ENCODE measurements at regions not wholly inside any gene's neighbourhood (a gene's known extent, or its start where the extent isn't known, plus 50 kb on each side); places are given as distances from the start of the nearest gene placed in this dataset.

GRCh38 chr20:22411627-22412450, 172.5 kb downstream of the FOXA2 start:
- in situ Hi-C loops (cut with HindIII; ENCODE audit: low pct_unique_long_range_greater_than_20kb, low sequenced_read_pairs) = no loop called here
- no peak for TF ChIP-seq JUND (IDR thresholded peaks at IDR 0.05; ENCODE audit: low read depth)

GRCh38 chr20:22411286-22411626, 173.1 kb downstream of the FOXA2 start:
- TF ChIP-seq JUND (IDR thresholded peaks at IDR 0.05; ENCODE audit: low read depth) = no peak
- no peak for DNase-seq (ENCODE audit: low read depth in 1 of 2, low spot score in 1 of 2)
- in situ Hi-C loops (cut with HindIII; ENCODE audit: low pct_unique_long_range_greater_than_20kb, low sequenced_read_pairs) = no loop called here

More at GRCh38 chr20:22411627-22412450, 172.5 kb downstream of the FOXA2 start:
- no peak for DNase-seq (ENCODE audit: low read depth in 1 of 2, low spot score in 1 of 2)

DNA sequence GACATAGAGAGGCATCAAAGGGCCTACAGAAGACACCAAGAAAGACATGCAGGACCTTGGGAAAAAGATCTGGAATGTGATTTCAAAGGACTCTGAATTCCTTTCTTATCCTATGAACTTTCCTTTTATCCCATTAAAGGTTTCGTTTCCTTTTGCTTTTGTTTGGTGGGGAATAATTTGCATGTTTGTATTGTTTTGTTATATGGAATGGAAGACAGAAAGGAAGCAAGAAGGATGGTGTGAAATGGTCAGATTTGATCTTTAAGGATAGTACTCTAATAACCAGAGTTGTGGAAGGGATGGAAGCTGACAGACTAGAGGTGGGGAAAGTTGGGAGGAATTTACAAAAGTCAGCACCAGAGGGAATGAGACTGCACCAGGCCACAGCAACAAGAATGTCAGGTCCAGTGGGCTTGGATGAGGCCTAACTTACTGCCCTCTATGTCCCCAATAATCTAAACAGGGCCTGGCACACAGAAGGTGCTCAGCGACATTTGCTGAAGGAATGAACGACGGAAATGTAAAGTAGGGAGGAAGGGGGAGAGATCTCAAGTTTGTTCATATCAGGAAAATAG, 173.7 kb downstream of the FOXA2 start:
- DNase-seq (ENCODE audit: low read depth in 1 of 2, low spot score in 1 of 2) = no peak
- in situ Hi-C loops (cut with HindIII; ENCODE audit: low pct_unique_long_range_greater_than_20kb, low sequenced_read_pairs) = no loop called here
- TF ChIP-seq JUND (IDR thresholded peaks at IDR 0.05; ENCODE audit: low read depth) = no peak

DNA sequence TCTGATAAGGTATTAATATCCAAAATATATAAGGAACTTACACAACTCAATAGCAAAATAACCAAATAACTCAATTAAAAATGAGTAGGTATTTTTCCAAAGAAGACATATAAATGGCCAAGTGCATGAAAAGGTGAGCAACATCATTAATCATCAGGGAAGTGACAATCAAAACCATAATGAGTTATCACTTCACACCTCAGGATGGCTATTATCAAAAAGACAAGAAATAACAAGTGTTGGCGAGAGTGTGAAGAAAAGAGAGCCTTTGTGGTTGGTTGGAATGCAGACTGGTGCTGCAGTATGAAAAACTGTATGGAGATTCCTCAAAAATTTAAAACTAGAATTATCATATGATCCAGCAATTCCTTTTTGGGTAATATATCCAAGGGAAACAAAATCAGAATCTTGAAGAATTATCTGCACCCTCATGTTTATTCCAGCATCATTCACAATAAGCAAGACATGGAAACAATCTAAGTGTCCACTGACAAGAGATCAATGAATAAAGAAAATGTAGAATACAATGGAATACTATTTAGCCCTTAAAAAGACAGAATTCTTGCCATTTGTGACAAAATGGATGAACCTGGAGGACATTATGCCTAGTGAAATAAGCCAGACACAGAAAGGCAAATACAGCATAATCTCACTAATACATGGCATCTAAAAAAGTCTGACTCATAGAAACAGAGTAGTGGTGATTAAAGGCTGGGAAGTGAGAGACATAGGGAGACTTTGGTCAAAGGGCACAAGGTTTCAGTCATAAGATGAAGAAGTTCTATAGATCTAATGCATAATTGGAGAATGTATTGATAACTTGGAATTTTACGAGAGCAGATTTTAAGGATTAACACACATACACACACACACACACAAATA, 175.6 kb downstream of the FOXA2 start:
- no peak for DNase-seq (ENCODE audit: low read depth in 1 of 2, low spot score in 1 of 2)
- in situ Hi-C loops (cut with HindIII; ENCODE audit: low pct_unique_long_range_greater_than_20kb, low sequenced_read_pairs) = no loop called here

GRCh38 chr20:22407237-22408193, 176.9 kb downstream of the FOXA2 start:
- no peak for TF ChIP-seq JUND (IDR thresholded peaks at IDR 0.05; ENCODE audit: low read depth)
- in situ Hi-C loops (cut with HindIII; ENCODE audit: low pct_unique_long_range_greater_than_20kb, low sequenced_read_pairs) = no loop called here
- DNase-seq (ENCODE audit: low read depth in 1 of 2, low spot score in 1 of 2) = no peak

More for the DNA sequence above, 175.6 kb downstream of the FOXA2 start:
- no peak for TF ChIP-seq JUND (IDR thresholded peaks at IDR 0.05; ENCODE audit: low read depth)

DNA sequence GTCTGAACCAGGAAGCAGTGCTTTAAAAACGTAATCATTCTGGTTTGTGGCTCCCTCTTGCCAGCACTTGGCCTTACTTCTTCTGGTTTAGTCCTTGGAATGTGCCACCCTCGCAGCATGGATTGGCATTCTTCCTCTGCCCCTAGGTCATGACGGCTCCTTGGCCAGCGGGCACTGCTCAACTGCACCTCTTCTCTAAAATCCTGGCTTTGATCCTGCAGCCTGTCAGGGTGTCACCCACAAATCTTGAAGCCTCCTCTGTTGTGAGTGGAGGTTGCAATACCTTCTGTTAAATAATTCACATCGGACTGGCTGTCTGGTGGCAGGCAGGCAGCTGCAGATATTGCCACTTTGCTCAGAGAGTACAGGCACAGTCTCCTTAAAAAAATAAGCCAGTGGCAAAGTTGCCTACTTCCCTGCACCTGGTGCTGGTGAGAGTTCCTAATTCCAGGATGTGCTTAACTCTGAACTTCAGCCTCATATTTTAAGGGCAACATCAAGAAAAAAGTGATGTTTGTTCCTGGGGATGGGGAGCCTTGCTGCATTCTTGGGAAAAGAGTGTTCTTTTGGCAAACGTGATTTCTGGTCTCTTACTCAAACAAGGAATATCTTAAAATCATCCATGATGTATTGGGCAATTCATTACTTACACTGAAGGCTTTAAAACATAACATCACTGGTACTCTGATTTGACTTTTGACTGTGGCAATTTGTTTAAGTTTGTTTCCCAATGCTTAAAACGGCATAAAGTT, 179.8 kb downstream of the FOXA2 start:
- peak in 1 of 2 experiments; percentile 12 for DNase-seq (ENCODE audit: low read depth in 1 of 2, low spot score in 1 of 2)
- in situ Hi-C loops (cut with HindIII; ENCODE audit: low pct_unique_long_range_greater_than_20kb, low sequenced_read_pairs) = no loop called here
- TF ChIP-seq JUND (IDR thresholded peaks at IDR 0.05; ENCODE audit: low read depth) = no peak

DNA sequence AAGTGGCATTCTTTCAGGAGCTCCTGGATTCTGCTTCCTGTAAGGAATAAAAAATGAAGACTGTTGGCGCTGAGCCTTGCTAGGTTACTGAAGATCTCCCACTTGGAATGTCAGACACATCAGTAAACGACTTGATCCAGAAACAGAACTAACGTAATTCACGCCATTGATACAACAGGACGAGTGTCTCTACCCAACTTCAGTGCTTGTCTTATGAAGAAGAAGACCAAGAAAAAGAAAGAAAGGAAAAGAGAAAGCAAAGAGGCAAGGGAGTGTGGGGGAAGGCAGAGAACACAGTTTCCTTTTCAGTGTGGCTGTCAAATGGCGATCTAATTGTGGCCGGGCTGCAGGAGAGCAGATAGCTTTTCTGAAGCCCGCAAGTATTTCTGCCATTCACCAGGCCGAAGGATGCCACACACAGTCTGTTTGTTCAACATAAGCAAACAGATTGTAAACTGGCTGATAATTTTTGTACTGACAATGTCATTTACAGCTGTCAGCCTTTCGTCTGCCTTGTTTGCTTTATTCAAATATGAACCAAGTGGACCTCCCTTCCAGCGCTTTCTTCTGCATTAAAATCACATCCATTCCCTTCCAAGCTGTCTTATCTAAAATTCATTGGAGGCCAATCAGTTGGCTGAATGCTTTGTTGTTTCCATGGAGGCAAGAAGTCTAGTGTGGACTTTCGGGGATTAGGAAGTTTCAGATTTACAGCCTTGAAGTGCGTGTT, 180.6 kb downstream of the FOXA2 start:
- in situ Hi-C loops (cut with HindIII; ENCODE audit: low pct_unique_long_range_greater_than_20kb, low sequenced_read_pairs) = no loop called here
- no peak for TF ChIP-seq JUND (IDR thresholded peaks at IDR 0.05; ENCODE audit: low read depth)
- DNase-seq (ENCODE audit: low read depth in 1 of 2, low spot score in 1 of 2) = peak in 1 of 2 experiments; percentile 24

GRCh38 chr20:22403022-22403631, 181.2 kb downstream of the FOXA2 start:
- DNase-seq (ENCODE audit: low read depth in 1 of 2, low spot score in 1 of 2) = peak in 1 of 2 experiments; percentile 12
- TF ChIP-seq JUND (IDR thresholded peaks at IDR 0.05; ENCODE audit: low read depth) = no peak
- in situ Hi-C loops (cut with HindIII; ENCODE audit: low pct_unique_long_range_greater_than_20kb, low sequenced_read_pairs) = no loop called here

DNA sequence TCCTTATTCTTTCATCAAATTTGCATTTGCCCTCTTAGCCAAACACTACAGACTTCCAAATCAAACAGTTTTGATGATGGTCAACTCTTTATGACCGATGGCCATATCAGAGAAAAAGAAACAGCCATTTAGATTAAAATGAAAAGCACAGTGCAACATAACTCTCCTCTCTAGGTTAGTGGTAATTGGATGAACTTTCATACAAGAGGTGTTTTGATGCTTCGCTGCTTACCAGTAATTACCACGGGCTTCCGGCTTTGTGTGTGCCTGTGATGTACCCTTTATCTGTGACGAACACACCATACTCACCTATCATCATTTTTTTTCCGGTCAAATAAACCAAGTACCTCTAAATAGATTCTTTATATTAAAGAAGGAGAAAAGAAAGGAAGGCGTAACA, 181.8 kb downstream of the FOXA2 start:
- no peak for DNase-seq (ENCODE audit: low read depth in 1 of 2, low spot score in 1 of 2)
- in situ Hi-C loops (cut with HindIII; ENCODE audit: low pct_unique_long_range_greater_than_20kb, low sequenced_read_pairs) = no loop called here
- TF ChIP-seq JUND (IDR thresholded peaks at IDR 0.05; ENCODE audit: low read depth) = no peak

- DNase-seq (ENCODE audit: low read depth in 1 of 2, low spot score in 1 of 2) = no peak
- in situ Hi-C loops (cut with HindIII; ENCODE audit: low pct_unique_long_range_greater_than_20kb, low sequenced_read_pairs) = no loop called here
- no peak for TF ChIP-seq JUND (IDR thresholded peaks at IDR 0.05; ENCODE audit: low read depth)
Measured at GRCh38 chr20:22400440-22400839, 183.9 kb downstream of the FOXA2 start.
